Suppressor macrophage (primary cell): ENCODE measurements at regions not wholly inside any gene's neighbourhood (a gene's known extent, or its start where the extent isn't known, plus 50 kb on each side); places are given as distances from the start of the nearest gene placed in this dataset.
"Not testable (repeated sequence)": the region's sequence is repeated elsewhere in the genome, so short reads cannot be mapped to it uniquely, and the experiment has no call there.

Source experiments
- DNase-seq, 4 experiments: peaks; one replicate each; pipeline ENCODE4 v3.0.0-alpha.2; 2020 to 2022

DNA sequence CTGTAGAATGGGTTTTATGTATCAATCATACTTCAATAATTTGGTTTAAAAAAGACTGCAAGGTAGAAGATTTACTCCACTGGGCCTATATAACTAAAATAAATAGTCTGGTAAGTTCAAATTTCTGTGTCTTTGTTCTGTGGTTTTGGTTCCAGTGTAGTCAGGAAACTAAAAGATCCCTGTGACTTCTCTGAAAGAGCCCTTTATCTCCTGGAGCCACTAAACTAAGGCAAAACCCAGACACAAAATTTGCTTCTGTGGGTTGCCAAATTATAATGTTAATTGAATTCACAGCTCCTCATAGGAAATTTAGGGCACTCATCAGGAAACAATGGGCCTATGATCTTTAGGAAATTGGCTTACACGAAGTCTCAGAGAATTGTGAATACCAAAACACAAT lies 1038.4 kb downstream of the GALC start:
- no peak for DNase-seq

DNA sequence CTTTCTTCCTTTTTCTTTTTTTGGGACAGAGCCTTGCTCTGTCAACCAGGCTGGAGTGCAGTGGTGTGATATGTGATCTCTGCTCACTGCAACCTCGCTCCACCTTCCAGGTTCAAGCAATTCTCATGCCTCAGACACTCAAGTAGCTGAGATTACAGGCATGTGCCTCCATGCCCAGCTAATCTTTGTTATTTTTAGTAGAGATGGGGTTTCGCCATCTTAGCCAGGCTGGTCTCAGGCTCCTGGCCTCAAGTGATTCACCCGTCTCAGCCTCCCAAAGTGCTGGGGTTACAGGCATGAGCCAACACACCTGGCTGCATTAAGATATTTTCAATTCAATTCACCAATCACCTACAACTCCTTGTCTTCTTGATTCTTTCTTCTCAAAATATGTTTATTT lies 1046.5 kb downstream of the GALC start:
- no peak for DNase-seq

DNA sequence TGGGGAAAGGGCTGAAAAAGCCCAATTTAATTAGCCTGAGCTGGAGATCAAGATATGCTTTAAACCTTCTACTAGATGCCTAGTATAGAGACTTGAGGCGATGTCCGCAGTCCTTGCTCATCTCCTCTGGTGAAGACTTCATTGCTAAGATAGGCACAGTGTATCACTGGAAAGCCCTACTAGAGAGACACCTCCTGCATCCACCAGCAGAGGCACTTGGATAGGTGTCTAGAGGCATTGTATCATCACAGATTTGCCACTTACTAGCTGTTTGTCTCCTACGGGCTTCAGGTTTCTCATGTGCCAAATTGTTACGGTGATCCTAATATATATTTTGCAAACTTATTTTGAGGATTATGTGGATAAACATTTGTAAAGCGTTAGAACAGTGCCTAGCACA lies 1048.5 kb downstream of the GALC start:
- no peak for DNase-seq

DNA sequence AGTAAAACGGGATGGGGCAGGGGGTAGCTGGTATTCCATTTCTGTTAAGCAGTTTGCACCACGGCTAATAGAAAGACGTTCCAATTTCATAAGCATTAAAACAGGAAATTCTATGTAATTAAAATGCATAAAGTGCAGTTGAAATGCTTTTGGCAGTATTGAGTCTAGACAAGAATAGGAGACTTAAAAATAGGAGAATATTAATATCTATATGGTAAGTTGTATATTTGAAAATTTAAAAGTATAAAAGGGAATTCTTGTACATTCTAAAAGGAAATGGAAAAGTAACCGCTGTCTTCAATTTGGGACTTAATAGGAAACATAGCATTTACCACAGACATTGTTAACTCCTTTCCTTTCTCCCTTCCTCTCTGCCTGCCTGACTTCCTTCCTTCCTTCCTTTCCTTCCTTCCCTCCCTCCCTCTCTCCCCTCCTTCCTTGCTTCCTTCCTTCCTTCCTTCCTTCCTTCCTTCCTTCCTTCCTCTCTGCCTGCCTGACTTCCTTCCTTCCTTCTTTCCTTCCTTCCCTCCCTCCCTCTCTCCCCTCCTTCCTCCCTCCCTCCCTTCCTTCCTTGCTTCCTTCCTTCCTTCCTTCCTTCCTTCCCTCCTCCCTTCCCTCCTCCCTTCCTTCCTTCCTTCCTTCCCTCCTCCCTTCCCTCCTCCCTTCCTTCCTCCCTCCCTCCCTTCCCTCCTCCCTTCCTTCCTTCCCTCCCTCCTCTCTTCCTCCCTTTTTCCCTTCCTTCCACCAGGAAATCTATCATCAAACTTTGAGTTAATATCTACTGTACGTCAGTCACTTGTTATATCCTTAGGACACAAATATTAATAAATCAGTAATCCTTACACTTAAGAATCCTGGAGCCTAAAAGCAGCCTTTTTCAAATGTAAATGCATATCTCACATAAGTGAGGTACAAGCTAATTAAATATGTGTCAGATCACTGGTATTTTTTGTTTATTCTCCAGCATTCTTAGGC lies 1049.3 kb downstream of the GALC start:
- no peak for DNase-seq

DNA sequence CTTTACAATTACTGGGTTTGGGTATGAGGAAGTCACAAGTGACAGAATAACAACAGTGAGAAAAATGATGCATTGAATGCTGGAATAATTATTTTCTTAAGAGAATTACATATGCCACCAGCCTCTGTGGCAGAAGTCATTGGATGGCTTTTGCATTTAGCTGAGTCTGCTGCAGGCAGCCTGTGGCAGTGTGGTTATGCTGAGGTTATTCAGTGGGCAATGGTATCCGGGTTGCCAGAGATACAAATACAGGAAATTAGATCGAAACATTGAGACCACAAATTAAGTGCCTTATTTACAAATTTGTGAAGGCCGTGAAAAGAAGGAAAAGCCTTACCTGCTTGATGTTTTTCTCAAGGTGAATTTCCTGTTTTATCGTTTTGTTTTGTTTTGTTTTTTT lies 1050.0 kb downstream of the GALC start:
- DNase-seq, result no peak

DNA sequence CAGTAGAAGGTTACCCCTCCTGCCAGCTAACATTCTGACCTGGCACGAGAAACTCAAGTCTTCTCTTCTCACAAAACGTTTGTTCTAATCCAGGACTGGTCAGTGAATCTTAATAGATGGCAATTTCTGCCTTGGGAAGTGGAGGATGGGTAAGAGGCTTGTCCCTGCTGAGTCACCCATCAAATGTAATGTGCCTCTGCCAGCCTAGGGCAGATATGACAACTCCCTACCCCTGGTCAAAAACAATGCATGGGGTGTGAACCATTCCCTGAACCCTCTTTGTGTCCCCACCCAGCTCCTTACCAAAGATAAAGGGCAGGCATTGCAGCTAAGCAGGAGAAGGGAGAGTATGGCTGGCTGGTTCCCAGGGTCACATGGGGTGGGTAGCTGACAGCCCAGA lies 1052.9 kb downstream of the GALC start:
- no peak for DNase-seq

DNA sequence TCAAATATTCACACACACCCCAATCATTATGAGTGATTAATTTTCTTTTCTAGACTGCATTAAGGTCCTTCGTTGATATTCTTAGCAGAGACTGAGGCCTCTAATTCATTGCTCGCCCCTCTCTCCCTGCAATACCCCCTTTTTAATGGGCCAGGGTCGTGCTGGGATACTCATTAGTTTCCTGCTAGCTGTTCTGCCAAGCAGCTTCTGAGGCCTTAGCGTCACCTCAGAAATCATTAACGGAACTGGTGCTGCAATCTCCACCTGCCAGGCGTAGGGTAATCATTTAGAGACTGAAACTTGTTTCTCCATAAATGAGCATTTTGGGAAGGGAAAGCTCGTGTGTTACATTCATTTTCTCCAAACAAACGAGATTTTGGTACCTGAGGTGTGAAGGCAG lies 1054.7 kb downstream of the GALC start:
- DNase-seq, result no peak

DNA sequence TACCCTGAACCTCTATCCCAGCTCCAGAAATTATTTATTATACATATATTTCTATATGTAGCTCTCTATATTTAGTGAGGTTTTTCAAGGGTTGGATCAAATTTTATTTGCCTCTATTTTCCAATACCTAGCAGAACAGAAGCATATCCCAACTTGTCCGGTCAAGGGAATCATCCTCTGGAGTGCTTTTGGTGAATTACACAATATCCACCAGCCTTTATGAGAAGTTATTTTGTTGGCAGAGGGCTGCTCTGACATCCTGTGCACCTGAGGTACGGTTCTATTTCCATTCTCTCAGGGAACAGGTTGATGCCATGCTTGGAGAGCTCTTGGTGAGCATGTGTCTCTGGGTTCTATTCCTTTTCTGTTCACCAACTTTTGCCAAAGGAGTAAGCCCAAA lies 1056.4 kb downstream of the GALC start:
- DNase-seq, result no peak

DNA sequence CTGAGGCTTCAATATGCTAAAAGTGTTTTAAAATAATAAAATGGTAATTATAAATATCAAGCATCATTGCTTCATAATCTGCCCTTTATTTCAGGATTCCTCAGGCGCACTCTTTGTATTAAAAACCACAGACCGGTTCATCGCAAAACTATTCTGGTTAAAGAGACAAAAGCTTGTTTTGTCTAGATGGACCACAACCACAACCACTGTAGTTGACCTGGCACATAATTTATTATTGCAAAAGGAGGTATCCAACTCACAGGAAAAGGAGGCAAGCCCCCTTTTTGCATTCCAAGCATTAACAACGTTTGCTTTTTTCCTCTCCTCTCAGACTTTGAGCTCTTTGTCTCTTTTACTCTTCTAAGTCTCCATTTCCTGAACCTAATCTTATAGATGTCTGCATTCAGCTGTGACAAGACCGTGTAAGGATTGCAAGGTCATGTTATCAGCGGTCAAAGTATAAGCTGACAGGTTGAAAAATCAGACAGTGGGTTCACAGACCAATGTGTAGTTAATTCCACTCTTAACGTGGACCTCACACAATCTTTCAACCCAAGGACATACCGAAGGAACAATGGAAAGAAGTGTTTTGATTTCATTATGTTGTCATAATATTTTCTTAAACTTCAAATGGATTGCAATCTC lies 1057.6 kb downstream of the GALC start:
- no peak for DNase-seq

DNA sequence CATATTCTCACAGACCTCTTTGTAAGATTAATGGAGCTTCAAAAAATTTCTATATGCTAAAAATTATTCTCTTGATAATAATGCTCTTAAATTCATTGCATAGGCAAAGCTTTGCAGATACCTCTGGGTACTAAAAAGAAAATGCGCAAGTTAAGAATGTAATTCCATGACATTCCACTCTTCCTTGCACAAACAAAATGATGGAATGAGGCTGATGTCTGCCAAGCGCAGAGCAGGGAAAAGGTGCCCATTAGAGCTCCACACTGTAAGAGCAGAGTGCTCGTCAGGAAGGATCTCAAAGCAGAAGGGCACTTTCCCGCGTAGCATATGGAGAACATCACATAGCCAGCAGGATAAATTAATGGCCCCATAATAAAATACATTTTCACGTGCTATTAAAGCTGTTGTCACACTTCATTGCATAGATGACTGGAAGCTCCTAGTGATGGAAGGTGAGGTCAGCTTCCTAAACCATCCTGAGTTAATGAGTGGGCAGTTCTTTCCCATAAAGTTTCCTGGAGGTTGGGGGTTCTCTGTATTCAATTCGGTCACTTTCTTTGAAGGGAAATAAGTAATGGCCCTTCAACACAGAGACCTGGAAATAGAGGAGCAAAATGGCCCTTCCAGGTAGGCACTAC lies 1058.9 kb downstream of the GALC start:
- DNase-seq, result no peak

DNA sequence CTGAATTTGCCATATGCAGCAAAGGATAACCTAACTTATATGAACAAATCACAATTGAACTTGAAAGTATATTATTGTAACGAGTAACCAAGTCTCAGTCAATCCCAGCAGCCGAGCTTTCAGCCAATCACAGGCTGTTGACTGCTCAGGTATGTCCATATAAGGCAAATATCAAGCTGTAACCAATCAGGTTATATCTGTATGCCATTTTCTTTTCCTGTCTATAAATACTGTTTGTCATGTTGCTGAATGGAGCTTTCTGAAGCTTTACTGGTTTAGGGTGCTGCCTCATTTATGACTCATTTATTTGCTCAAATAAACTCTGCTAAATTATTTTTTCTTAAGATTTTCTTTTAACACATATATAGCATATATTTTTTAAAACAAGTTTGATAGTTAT lies 1059.5 kb downstream of the GALC start:
- no peak for DNase-seq

DNA sequence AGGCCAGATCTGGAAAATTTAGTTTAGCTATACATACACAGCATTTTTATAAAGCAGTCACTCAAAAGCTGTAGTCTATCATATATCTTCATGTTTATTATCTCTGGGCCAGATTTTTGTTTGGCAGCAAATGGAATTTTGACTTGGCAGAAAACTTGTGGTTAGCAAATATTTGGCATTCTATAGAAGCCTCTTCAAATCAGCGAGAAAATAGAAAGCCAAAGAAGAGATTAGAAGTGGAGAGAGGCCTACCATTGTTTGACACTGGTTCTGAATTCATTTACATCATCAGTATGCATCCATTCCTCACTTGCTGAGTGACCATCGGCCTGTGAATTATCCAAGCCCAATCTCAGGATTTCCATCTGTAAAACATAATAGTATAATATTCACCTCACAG lies 1077.6 kb downstream of the GALC start:
- no peak for DNase-seq

DNA sequence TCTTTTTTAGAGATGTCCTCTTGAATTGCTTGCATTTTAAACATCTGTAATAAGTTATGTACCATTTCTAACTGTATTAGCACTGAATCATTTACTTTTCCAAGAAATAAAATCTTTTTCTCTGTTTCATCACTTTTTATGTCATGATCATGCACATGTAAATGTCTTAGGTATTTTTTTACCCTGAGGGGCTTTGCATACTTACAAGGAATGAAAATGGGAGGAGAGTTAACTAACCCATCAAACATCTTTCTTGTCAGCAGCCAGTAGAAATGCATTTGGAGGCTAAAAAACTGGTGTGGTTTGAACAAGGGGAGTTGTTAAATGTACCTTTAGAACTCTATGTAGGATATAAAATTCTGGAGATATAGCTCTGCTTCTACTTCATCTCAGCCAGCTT lies 1080.3 kb downstream of the GALC start:
- DNase-seq, result no peak

DNA sequence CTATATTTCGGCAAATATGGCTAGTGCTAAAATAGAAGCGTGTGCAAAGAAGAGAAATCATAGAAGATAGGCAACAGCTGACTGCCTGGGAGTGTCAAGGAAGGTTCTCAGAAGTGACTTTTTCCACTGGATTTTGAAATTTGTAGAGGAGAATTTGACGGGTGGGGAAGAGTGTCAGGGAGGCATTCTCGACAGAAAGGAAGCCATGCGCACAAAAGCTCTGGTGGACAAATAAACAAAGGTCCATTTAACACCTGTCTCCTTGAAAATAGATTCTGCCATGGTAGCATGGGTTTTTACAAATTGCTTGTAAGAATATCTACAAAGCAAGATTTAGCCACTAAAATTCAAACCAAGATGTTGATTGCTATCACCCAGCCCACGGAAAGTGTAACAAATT lies 1081.5 kb downstream of the GALC start:
- DNase-seq, result no peak

DNA sequence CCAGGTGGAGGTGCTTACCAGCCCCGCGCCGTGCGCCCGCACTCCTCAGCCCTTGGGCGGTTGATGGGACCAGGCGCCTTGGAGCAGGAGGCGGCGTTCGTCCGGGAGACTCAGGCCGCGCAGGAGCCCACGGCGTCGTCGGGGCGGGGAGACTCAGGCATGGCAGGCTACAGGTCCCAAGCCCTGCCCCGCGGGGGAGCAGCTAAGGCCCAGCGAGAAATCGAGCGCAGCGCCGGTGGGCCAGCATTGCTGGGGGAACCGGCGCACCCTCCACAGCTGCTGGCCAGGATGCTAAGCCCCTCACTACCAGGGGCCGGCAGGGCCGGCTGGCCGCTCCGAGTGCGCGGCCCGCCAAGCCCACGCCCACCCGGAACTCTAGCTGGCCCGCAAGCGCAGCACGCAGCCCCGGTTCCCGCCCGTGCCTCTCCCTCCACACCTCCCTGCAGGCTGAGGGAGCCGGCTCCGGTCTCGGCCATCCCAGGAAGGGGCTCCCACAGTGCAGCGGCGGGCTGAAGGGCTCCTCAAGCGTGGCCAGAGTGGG lies 1087.5 kb downstream of the GALC start:
- not testable (repeated sequence) for DNase-seq

DNA sequence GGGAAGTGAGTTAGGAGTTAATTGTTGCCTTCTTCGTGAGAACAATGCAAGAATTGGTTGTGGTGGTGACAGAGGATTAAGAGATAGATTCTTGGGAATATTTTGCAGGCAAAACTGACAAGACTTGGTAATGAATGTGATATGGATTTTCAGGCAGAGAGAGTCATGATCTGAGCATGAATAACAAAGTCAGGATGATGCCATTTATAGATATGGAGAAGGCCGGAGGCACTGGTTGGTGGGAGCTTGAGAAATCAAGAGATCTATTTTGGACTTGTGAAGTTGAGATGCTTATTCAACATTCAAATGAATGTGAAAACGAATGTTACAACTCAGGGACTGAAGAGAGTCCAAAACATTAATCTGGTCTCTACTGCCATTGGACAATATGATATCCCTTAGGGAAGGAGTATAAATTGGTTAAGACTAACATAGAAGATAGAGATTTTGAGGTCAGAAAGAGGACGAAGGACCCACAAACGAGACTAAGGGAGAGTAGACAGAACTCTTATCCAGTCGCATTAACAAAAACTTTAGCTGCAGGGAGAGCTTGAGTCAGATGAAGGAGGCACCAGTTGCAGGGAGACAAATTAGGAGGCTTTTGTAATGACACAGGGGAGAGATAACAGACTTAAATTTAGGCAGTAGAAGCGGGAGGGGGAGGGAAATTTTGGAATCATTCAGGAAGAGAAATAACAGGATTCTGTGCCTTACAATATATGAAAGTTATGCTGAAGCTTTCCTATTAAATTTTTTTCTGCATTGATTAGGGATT lies 1090.6 kb downstream of the GALC start:
- no peak for DNase-seq

DNA sequence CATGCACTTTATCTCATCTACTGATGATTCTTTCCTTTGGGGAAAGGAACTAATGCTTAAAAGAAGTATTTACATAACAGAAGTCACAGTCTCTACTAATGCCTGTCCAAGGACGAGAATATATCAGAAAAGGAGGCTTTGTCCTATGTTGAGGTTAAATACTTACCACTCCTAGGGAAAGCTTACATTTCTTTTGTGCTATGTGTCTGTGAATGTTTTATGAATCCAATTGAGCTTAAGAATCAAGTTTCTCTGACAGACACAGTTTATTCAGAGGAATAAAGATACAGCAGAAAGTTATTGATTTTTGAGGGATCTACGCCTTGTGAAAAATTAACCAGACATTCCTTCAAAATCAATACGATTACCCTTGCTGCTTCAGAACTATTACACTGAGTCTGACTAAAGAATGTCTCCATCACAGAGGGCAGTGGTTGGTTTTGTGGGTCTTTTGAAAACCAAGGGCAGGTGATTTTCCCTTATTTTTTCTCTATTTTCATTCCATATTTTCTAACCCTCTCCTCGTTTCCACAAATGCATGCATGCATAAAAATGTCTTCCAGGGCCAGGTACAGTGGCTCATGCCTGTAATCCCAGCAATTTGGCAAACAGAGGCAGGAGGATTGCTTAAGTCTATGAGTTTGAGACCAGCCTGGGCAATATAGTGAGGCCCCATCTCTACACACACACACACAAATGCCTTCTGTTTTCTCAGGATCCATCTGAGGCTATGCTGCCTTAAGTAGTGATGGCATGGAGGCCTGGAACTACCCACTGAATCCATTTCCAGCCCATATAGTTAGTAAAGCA lies 1095.1 kb downstream of the GALC start:
- no peak for DNase-seq

DNA sequence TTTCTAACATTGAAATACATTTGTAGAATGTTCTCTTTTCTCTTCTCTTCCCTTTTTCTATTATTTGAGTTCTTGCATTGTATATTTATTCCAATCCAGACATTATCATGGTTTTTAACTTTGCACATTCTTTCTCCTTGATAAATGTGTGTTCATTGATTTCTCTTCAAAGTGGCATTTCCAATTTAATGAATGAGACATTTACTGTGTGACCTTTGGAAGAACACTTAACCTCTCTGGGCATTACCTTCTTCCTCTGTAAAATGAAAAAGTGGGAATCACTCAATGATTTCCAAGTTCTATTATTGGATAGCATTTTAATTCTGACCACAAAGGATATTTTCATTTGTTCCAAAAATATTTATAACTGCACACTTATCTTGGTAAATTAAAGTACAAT lies 1095.8 kb downstream of the GALC start:
- no peak for DNase-seq

DNA sequence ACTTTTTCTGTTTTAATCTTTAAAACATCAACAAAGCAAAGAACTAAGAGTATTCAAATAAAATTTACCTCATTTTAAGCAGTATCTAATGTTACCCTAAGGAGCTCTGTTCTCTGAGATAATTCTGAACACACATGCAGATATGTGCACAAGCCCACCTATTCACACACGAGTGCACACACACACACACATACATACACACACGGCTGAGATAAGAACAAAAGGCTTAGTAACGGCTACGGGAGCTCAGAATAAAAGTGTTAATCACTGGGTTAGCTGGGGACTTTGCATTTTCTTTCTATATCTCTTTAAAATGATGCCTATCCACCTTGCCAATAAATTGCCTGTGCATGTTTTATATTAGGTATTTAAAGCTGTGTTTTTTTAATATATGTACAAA lies 1096.3 kb downstream of the GALC start:
- DNase-seq, result no peak

DNA sequence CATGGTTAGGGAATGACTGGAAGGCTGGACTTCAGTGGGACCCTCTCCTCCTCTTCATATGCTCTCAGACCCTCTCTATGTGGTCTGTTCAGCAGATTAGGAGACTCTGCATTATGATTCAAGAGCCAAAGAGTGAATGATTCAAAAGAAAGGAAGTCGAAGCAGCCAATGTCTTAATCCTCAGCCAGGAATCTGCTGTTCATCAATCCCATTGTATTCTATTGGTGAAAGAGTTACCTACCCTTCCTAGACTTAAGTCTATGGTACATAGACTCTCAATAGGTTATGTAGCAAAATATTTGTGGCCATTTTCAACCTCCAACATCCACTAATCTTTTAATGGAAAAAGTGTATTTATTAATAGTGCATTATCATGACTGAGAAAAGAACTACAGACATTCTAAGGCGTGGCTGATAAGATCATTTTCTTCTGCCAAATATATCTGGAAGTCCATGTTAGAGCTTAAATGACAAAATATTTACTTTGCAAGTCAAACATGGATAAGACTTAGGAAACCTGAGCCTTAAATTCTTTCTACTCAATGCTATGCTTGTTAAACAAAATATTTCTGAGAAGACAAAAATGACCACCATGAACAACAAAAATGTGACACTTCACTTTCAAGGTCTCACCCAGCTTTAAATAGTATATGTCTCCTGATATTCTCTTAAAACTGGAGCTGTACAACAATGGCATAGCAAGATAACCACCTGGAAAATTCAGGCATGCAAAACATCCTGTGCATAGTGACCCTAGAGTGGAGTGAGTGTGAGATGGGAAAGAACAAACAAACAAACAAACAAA lies 1100.6 kb downstream of the GALC start:
- DNase-seq, result no peak

DNA sequence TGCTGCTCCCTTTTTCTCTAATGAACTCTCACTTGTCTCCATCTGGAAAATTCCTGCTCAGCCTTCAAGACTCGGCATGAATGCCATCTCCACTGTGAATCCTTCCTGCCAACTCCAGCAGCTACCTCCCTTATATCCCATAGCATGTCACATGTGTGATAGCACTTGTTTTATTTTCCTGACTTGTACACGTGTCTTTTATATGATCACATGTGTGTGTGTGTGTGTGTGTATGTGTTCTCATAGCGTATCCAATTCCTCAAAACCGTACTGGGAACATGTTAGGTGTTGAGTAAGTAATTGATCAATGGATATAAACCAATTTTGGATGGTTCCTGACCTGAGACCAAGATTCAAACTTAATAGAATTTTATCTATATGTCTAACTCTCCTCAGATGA lies 1107.7 kb downstream of the GALC start:
- no peak for DNase-seq
